ENCODE measurements at regions not wholly inside any gene's neighbourhood (a gene's known extent, or its start where the extent isn't known, plus 50 kb on each side); places are given as distances from the start of the nearest gene placed in this dataset.

DNA sequence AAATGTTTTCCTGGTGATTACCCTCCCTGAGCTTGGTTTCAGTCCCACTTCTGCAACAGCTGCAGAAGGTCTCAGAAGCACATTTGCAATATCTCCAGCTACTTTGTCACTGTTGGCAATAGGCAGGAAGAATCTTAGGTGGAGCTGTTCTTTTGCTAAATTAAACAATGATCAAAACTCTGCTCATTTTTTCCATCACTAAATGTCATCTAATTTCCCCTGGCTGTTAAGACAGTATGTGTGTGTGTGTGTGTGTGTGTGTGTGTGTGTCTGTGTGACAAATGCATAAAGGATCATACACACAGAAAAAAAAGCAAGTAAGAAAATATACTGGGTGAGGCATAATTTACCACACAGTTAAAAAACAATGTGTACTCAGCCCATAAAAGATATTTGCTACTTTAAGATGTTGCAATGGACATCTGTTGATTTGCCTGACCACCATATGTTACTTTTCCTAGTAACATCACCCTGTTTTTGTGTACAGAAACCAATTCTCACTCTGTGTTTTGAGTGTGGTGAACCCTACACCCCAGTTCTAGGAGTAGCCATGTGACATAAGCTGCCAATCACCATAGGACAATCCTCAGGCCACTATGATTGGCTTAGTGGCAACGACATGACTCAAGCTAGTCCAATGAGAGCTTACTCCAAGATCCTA is 572.6 kb upstream of the CLINT1 start:
- no peak for TF ChIP-seq POLR2A (IDR thresholded peaks at IDR 0.05)
- no peak for TF ChIP-seq CTCF (IDR thresholded peaks at IDR 0.05)
